DND-41 (cell line): ENCODE measurements at regions not wholly inside any gene's neighbourhood (a gene's known extent, or its start where the extent isn't known, plus 50 kb on each side); places are given as distances from the start of the nearest gene placed in this dataset.

Source experiments
- ATAC-seq: fragments of 200-7000 bp; cut with Tn5 transposase; 3 replicates; pipeline ENCODE4 v1.9.1; 2021; ENCODE audit warnings: low read depth; ENCODE audit not compliant: insufficient read depth
- DNase-seq: peaks from one replicate; pipeline ENCODE4 v3.0.0-alpha.2; 2020
- H2AFZ ChIP-seq: 2 replicates; pipeline ENCODE4 v1.6.0; 2012; ENCODE audit warnings: low read depth, low read length
- H3K27ac ChIP-seq: 2 replicates; pipeline ENCODE4 v1.5.1; 2012; ENCODE audit warnings: low read length, inconsistent platforms
- H3K27me3 ChIP-seq: fragments of 200-600 bp; sonication (generic); 2 replicates; pipeline ENCODE4 v1.6.0; 2012; ENCODE audit warnings: low read length, mild to moderate bottlenecking, inconsistent platforms; ENCODE audit not compliant: insufficient read depth, poor library complexity
- H3K36me3 ChIP-seq: 2 replicates; pipeline ENCODE4 v1.5.1; 2012; ENCODE audit warnings: low read length, inconsistent platforms; ENCODE audit not compliant: insufficient read depth
- H3K4me1 ChIP-seq: 2 replicates; pipeline ENCODE4 v1.5.1; 2012; ENCODE audit warnings: mild to moderate bottlenecking, low read length; ENCODE audit not compliant: insufficient read depth
- H3K4me2 ChIP-seq: 2 replicates; pipeline ENCODE4 v1.6.0; 2012; ENCODE audit warnings: mild to moderate bottlenecking, moderate library complexity, low read length, inconsistent platforms; ENCODE audit not compliant: insufficient read depth
- H3K4me3 ChIP-seq, 2 experiments: fragments of 200-600 bp in 1 of 2; shearing (Covaris generic) in 1 of 2; 2 replicates each; pipeline ENCODE4 v1.5.1; 2012 to 2016; ENCODE audit warnings: inconsistent platforms in 2 of 2, low read length in 2 of 2, mild to moderate bottlenecking in 2 of 2, low read depth in 1 of 2, moderate library complexity in 1 of 2
- H3K79me2 ChIP-seq: 2 replicates; pipeline ENCODE4 v1.6.0; 2012; ENCODE audit warnings: low read length, inconsistent platforms; ENCODE audit not compliant: insufficient read depth
- H3K9ac ChIP-seq: 2 replicates; pipeline ENCODE4 v1.6.0; 2012; ENCODE audit warnings: low read depth, mild to moderate bottlenecking, inconsistent platforms, low read length, moderate library complexity
- H3K9me3 ChIP-seq: 2 replicates; pipeline ENCODE4 v1.5.1; 2012; ENCODE audit warnings: low read length, moderate library complexity, mild to moderate bottlenecking, inconsistent platforms; ENCODE audit not compliant: insufficient read depth, severe bottlenecking
- H4K20me1 ChIP-seq: 2 replicates; pipeline ENCODE4 v1.6.0; 2012; ENCODE audit warnings: low read length; ENCODE audit not compliant: insufficient read depth
- EZH2 ChIP-seq: IDR thresholded peaks from 3 replicates; pipeline ENCODE4 v1.6.1; 2012; ENCODE audit warnings: borderline replicate concordance, low read depth, mild to moderate bottlenecking, moderate library complexity, low read length, inconsistent platforms; ENCODE audit not compliant: severe bottlenecking
- TF ChIP-seq, protein P1 (sequence below): IDR thresholded peaks from 2 replicates; pipeline ENCODE4 v1.5.1; 2012; ENCODE audit warnings: borderline replicate concordance, low read length, moderate library complexity, mild to moderate bottlenecking; ENCODE audit not compliant: poor library complexity, severe bottlenecking; ENCODE audit errors: extremely low read depth

DNA sequence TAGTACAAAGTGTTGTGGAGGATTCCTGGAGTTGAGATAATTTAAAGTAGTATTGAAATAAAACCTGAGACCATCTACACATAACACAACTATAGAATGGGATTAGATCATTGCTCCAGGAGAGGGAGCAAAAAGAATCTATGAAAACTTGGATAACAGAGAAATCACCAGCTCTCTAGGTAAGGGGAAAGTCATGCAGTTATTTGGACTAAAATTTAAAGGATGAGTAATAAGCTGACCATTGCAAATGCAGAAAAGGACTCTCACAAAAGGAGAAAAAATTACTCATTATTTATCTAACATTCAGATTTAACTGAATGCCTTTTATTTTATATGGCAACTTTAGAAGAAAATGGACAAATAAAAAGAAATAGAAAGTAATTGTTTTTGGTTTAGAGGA, 1399.8 kb upstream of the ACVR2A start:
- Histone ChIP-seq H3K36me3 (no peaks in the 10 kb centered on the region), H3K4me2 (no peak overlapping the region), H4K20me1 (no peaks in the 10 kb centered on the region), H3K9ac (no peak overlapping the region), H3K4me3 (no peak overlapping the region), H3K27ac (no peak overlapping the region), H3K27me3 (no peaks in the 10 kb centered on the region), H3K9me3 (no peaks in the 10 kb centered on the region), H3K79me2 (no peaks in the 10 kb centered on the region), H2AFZ (no peak overlapping the region), H3K4me1 (no peaks in the 10 kb centered on the region)
- TF ChIP-seq, protein P1, sequence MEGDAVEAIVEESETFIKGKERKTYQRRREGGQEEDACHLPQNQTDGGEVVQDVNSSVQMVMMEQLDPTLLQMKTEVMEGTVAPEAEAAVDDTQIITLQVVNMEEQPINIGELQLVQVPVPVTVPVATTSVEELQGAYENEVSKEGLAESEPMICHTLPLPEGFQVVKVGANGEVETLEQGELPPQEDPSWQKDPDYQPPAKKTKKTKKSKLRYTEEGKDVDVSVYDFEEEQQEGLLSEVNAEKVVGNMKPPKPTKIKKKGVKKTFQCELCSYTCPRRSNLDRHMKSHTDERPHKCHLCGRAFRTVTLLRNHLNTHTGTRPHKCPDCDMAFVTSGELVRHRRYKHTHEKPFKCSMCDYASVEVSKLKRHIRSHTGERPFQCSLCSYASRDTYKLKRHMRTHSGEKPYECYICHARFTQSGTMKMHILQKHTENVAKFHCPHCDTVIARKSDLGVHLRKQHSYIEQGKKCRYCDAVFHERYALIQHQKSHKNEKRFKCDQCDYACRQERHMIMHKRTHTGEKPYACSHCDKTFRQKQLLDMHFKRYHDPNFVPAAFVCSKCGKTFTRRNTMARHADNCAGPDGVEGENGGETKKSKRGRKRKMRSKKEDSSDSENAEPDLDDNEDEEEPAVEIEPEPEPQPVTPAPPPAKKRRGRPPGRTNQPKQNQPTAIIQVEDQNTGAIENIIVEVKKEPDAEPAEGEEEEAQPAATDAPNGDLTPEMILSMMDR: no peak
- TF ChIP-seq EZH2: no peak
- DNase-seq (no peak), ATAC-seq (no peak)

DNA sequence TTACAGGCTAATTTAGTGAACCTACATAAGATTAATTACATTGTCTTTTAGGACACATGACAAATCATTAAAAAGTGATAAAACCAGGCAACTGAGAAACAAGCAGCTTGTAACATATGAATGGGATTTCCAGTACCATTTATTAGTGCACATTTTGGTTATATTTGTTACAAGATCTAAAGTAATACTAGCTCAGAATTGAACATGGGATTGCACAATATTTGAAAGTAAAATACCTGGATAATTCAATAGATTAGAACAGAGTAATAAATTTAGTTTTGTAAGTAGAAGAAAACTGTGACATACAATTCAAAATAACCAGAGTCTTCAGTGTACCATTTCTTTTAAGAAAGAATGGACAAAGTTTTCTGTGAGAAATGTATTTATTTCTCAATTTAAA, 1400.7 kb upstream of the ACVR2A start:
- no peaks in the 10 kb centered on the region for H3K4me1 ChIP-seq

DNA sequence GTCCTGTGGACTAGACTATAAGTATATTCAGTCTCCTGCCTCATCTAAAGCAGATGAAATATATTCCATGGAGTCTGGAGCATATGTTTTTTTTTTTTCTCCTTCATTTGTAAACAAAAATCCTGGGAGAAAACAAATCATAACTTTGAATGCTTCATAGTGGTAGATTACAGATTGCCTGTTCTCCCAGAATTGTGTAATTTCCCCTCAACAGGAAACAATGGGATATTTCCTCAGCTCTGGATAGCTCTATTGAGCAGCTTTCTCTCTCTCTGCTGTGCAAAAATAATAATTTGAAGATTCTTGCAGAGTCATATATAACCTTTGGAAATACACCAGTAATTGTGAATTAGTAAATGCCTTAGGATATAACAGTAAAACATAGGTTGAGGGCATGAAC, 1406.6 kb upstream of the ACVR2A start:
- H3K9ac ChIP-seq: no peak overlapping the region
- no peaks in the 10 kb centered on the region for H3K36me3 ChIP-seq
- no peak overlapping the region for H2AFZ ChIP-seq
- no peaks in the 10 kb centered on the region for H3K79me2 ChIP-seq
- H3K4me2 ChIP-seq: no peak overlapping the region
- no peak for ATAC-seq
- H3K4me3 ChIP-seq: no peak overlapping the region
- TF ChIP-seq EZH2: no peak
- TF ChIP-seq, protein P1: no peak
- DNase-seq: no peak
- no peaks in the 10 kb centered on the region for H4K20me1 ChIP-seq
- H3K27ac ChIP-seq: no peak overlapping the region
- H3K9me3 ChIP-seq: no peaks in the 10 kb centered on the region
- no peaks in the 10 kb centered on the region for H3K27me3 ChIP-seq
- H3K4me1 ChIP-seq: no peaks in the 10 kb centered on the region

More for the DNA sequence above, 1400.7 kb upstream of the ACVR2A start:
- Histone ChIP-seq H2AFZ (no peak overlapping the region), H3K9ac (no peak overlapping the region), H3K79me2 (no peaks in the 10 kb centered on the region), H3K27me3 (no peaks in the 10 kb centered on the region), H3K4me3 (no peak overlapping the region), H3K4me2 (no peak overlapping the region), H4K20me1 (no peaks in the 10 kb centered on the region), H3K9me3 (no peaks in the 10 kb centered on the region), H3K36me3 (no peaks in the 10 kb centered on the region), H3K27ac (no peak overlapping the region)
- TF ChIP-seq, protein P1: no peak
- no peak for TF ChIP-seq EZH2
- DNase-seq (no peak), ATAC-seq (no peak)

DNA sequence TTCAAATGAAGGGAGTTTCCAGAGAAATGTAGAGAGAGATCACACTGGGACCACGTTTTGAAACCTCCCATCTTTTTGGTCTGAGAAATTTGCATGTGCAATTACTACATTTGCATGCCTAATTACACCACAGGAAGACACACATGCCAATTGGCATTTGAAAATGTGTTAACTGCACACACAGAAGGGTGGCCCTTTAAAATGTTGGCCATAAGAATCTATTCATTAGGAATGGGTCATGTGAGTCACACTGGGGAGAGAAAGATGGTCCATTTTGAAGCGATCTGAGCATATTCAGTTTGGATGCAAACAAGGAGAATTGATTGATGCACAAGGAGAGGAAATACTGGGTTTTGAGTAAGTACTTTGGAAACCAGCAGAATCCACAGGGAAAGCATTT, 1407.1 kb upstream of the ACVR2A start:
- H3K4me1 ChIP-seq: no peaks in the 10 kb centered on the region
- no peak for ATAC-seq
- no peak overlapping the region for H2AFZ ChIP-seq

More for the DNA sequence above, 1407.1 kb upstream of the ACVR2A start:
- H3K27ac ChIP-seq: no peak overlapping the region
- H3K9me3 ChIP-seq: no peaks in the 10 kb centered on the region
- no peaks in the 10 kb centered on the region for H3K79me2 ChIP-seq
- no peak overlapping the region for H3K9ac ChIP-seq
- H4K20me1 ChIP-seq: no peaks in the 10 kb centered on the region
- no peak overlapping the region for H3K4me2 ChIP-seq
- H3K36me3 ChIP-seq: no peaks in the 10 kb centered on the region
- no peak overlapping the region for H3K4me3 ChIP-seq
- no peaks in the 10 kb centered on the region for H3K27me3 ChIP-seq
- TF ChIP-seq, protein P1: no peak
- no peak for TF ChIP-seq EZH2
- no peak for DNase-seq
